ENCODE measurements at regions not wholly inside any gene's neighbourhood (a gene's known extent, or its start where the extent isn't known, plus 50 kb on each side); places are given as distances from the start of the nearest gene placed in this dataset.

DNA sequence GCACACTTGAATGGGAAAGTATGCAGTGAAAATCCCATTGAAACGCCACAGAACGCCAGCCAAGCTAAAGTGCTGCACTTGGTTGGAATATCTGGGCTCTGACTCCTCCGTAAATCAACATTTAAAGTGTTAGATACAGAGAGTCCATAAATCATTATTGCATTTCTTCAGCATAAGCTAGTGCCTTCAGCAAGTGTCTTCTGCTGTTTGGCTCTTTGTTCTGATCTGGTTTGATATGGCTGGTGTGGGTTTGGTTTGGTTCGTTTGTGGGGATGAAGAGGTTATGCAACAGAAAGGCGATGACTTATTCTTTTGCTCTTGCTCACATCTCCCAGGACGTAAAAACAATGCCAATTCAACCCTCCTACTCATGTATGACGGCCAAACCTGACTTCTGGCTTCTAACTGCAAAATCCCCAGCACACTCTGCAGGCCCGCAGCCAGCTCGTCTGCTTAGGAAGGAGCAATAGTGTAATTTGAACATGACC lies 121.8 kb upstream of the ERG start:
- no peaks in the 10 kb centered on the region for H3K36me3 ChIP-seq (ENCODE audit: insufficient read depth, low read length)
- no peaks in the 10 kb centered on the region for H3K79me2 ChIP-seq (ENCODE audit: insufficient read depth, low read length)
- TF ChIP-seq CTCF (IDR thresholded peaks at IDR 0.05; ENCODE audit: extremely low read depth, low read depth, low read length), result no peak
- no peak for DNase-seq (ENCODE audit: insufficient read length, low spot score, missing footprints)
- no peak overlapping the region for H2AFZ ChIP-seq (ENCODE audit: low read length)
- H3K27ac ChIP-seq (ENCODE audit: low read depth, low read length), result peak overlapping the region; percentile 63
- H3K4me3 ChIP-seq (ENCODE audit: insufficient read depth, low read length), result no peak overlapping the region
- H3K27me3 ChIP-seq (ENCODE audit: insufficient read depth, low read length), result peaks cover 11% of the 10 kb centered on the region
- H3K4me1 ChIP-seq (ENCODE audit: insufficient read depth, low read length), result peaks cover 16% of the 10 kb centered on the region
- no peaks in the 10 kb centered on the region for H3K9me3 ChIP-seq (ENCODE audit: low read depth, low read length)
- H4K20me1 ChIP-seq (ENCODE audit: insufficient read depth, low read length), result no peaks in the 10 kb centered on the region
- peak overlapping the region; percentile 21 for H3K4me2 ChIP-seq (ENCODE audit: insufficient read depth, low read length)

GRCh38 chr21:38621132-38621531 lies 122.9 kb upstream of the ERG start:
- no peak for TF ChIP-seq CTCF (IDR thresholded peaks at IDR 0.05; ENCODE audit: extremely low read depth, low read depth, low read length)
- Histone ChIP-seq H3K79me2 (ENCODE audit: insufficient read depth, low read length) (no peaks in the 10 kb centered on the region), H2AFZ (ENCODE audit: low read length) (no peak overlapping the region), H3K4me2 (ENCODE audit: insufficient read depth, low read length) (no peak overlapping the region), H3K4me3 (ENCODE audit: insufficient read depth, low read length) (no peak overlapping the region), H3K36me3 (ENCODE audit: insufficient read depth, low read length) (no peaks in the 10 kb centered on the region), H3K4me1 (ENCODE audit: insufficient read depth, low read length) (peaks cover 18% of the 10 kb centered on the region), H3K9me3 (ENCODE audit: low read depth, low read length) (no peaks in the 10 kb centered on the region), H3K27me3 (ENCODE audit: insufficient read depth, low read length) (peaks cover 7% of the 10 kb centered on the region), H3K27ac (ENCODE audit: low read depth, low read length) (no peak overlapping the region), H4K20me1 (ENCODE audit: insufficient read depth, low read length) (no peaks in the 10 kb centered on the region)
- no peak for DNase-seq (ENCODE audit: insufficient read length, low spot score, missing footprints)

DNA sequence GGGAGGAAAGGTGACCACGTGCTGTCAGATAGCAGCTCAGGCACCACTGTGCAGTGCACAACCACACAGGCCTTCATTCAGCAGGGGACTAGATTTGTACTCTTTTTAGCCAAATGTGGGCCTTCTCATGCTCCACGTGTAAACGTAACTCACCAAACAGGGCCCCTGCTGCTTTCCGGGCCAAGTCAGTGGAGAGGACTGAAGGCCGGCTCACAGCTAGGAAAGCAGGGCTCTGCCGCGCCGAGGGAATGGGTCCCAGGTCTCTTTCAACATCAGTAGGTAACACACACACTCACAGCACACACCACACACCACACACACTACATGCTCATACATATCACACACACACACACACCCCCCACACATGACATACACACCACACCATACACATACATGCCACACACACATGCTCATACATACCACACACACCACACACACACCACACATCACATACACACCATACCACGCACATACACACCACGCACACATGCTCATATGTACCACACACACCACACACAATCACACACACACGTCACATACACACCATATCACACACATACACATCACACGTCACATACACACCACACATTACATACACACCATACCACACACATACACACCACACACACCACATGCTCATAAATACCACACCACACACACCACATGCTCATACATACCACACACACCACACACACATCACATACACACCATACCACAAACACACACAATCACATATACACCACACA lies 124.0 kb upstream of the ERG start:
- H3K27ac ChIP-seq (ENCODE audit: low read depth, low read length), result no peak overlapping the region
- H3K36me3 ChIP-seq (ENCODE audit: insufficient read depth, low read length), result no peaks in the 10 kb centered on the region
- no peaks in the 10 kb centered on the region for H3K79me2 ChIP-seq (ENCODE audit: insufficient read depth, low read length)
- no peaks in the 10 kb centered on the region for H3K9me3 ChIP-seq (ENCODE audit: low read depth, low read length)
- no peak for DNase-seq (ENCODE audit: insufficient read length, low spot score, missing footprints)
- H3K4me3 ChIP-seq (ENCODE audit: insufficient read depth, low read length), result no peak overlapping the region
- no peaks in the 10 kb centered on the region for H4K20me1 ChIP-seq (ENCODE audit: insufficient read depth, low read length)
- H3K4me1 ChIP-seq (ENCODE audit: insufficient read depth, low read length), result peaks cover 18% of the 10 kb centered on the region
- H3K4me2 ChIP-seq (ENCODE audit: insufficient read depth, low read length), result no peak overlapping the region
- no peak overlapping the region for H2AFZ ChIP-seq (ENCODE audit: low read length)
- TF ChIP-seq CTCF (IDR thresholded peaks at IDR 0.05; ENCODE audit: extremely low read depth, low read depth, low read length), result no peak
- H3K27me3 ChIP-seq (ENCODE audit: insufficient read depth, low read length), result peaks cover 7% of the 10 kb centered on the region

- no peaks in the 10 kb centered on the region for H3K9me3 ChIP-seq (ENCODE audit: low read depth, low read length)
- H2AFZ ChIP-seq (ENCODE audit: low read length), result no peak overlapping the region
These were observed 124.5 kb upstream of the ERG start for GRCh38 chr21:38622827-38623209.

More at GRCh38 chr21:38622827-38623209, 124.5 kb upstream of the ERG start:
- Histone ChIP-seq H3K4me3 (ENCODE audit: insufficient read depth, low read length) (no peak overlapping the region), H3K36me3 (ENCODE audit: insufficient read depth, low read length) (no peaks in the 10 kb centered on the region), H3K79me2 (ENCODE audit: insufficient read depth, low read length) (no peaks in the 10 kb centered on the region), H4K20me1 (ENCODE audit: insufficient read depth, low read length) (no peaks in the 10 kb centered on the region), H3K4me2 (ENCODE audit: insufficient read depth, low read length) (no peak overlapping the region), H3K27ac (ENCODE audit: low read depth, low read length) (no peak overlapping the region), H3K4me1 (ENCODE audit: insufficient read depth, low read length) (peaks cover 18% of the 10 kb centered on the region), H3K27me3 (ENCODE audit: insufficient read depth, low read length) (peaks cover 5% of the 10 kb centered on the region)
- DNase-seq (ENCODE audit: insufficient read length, low spot score, missing footprints), result no peak
- TF ChIP-seq CTCF (IDR thresholded peaks at IDR 0.05; ENCODE audit: extremely low read depth, low read depth, low read length), result no peak

Measured in osteoblast (primary cell).